ENCODE measurements at regions not wholly inside any gene's neighbourhood (a gene's known extent, or its start where the extent isn't known, plus 50 kb on each side); places are given as distances from the start of the nearest gene placed in this dataset.

- no peak for DNase-seq (ENCODE audit: low spot score)
These were observed 269.9 kb downstream of the MTRR start for GRCh38 chr5:8138884-8139283.

GRCh38 chr5:8150791-8151190 is 281.8 kb downstream of the MTRR start:
- no peak for DNase-seq (ENCODE audit: low spot score)

- no peak for DNase-seq (ENCODE audit: low spot score)
These were observed 287.8 kb downstream of the MTRR start for GRCh38 chr5:8156706-8157105.

- DNase-seq (ENCODE audit: low spot score) = no peak
These were observed 288.4 kb downstream of the MTRR start for GRCh38 chr5:8157320-8157822.

- DNase-seq (ENCODE audit: low spot score) = no peak
These were observed 307.2 kb downstream of the MTRR start for GRCh38 chr5:8176101-8176693.

GRCh38 chr5:8184455-8185063 is 315.6 kb downstream of the MTRR start:
- peak; percentile 51 for DNase-seq (ENCODE audit: low spot score)

GRCh38 chr5:8185852-8186251 is 316.9 kb downstream of the MTRR start:
- DNase-seq (ENCODE audit: low spot score) = no peak

- no peak for DNase-seq (ENCODE audit: low spot score)
These were observed 320.1 kb downstream of the MTRR start for GRCh38 chr5:8188874-8189565.

- no peak for DNase-seq (ENCODE audit: low spot score)
These were observed 323.9 kb downstream of the MTRR start for GRCh38 chr5:8192840-8193239.

GRCh38 chr5:8196061-8196460 is 327.1 kb downstream of the MTRR start:
- no peak for DNase-seq (ENCODE audit: low spot score)

- DNase-seq (ENCODE audit: low spot score) = no peak
These were observed 339.4 kb downstream of the MTRR start for GRCh38 chr5:8208307-8208706.

- no peak for DNase-seq (ENCODE audit: low spot score)
These were observed 340.6 kb downstream of the MTRR start for GRCh38 chr5:8209500-8209899.

GRCh38 chr5:8213701-8214240 is 344.8 kb downstream of the MTRR start:
- DNase-seq (ENCODE audit: low spot score) = no peak

GRCh38 chr5:8216921-8217320 is 348.0 kb downstream of the MTRR start:
- DNase-seq (ENCODE audit: low spot score) = no peak

- DNase-seq (ENCODE audit: low spot score) = no peak
These were observed 357.2 kb downstream of the MTRR start for GRCh38 chr5:8226148-8226547.

- DNase-seq (ENCODE audit: low spot score) = no peak
These were observed 358.2 kb downstream of the MTRR start for GRCh38 chr5:8227112-8227511.

GRCh38 chr5:8229551-8229950 is 360.6 kb downstream of the MTRR start:
- no peak for DNase-seq (ENCODE audit: low spot score)

GRCh38 chr5:8230868-8231267 is 361.9 kb downstream of the MTRR start:
- DNase-seq (ENCODE audit: low spot score) = no peak

GRCh38 chr5:8233479-8233878 is 364.5 kb downstream of the MTRR start:
- no peak for DNase-seq (ENCODE audit: low spot score)

GRCh38 chr5:8234179-8234770 is 365.3 kb downstream of the MTRR start:
- DNase-seq (ENCODE audit: low spot score) = no peak

GRCh38 chr5:8238080-8238479 is 369.1 kb downstream of the MTRR start:
- DNase-seq (ENCODE audit: low spot score) = no peak

GRCh38 chr5:8239198-8239597 is 370.2 kb downstream of the MTRR start:
- no peak for DNase-seq (ENCODE audit: low spot score)

GRCh38 chr5:8239646-8240045 is 370.7 kb downstream of the MTRR start:
- no peak for DNase-seq (ENCODE audit: low spot score)
